NCI-H1694 treated with DMSO at 0.1 percent for 48 hours (cell line): ENCODE measurements at regions not wholly inside any gene's neighbourhood (a gene's known extent, or its start where the extent isn't known, plus 50 kb on each side); places are given as distances from the start of the nearest gene placed in this dataset.
"Not testable (repeated sequence)": the region's sequence is repeated elsewhere in the genome, so short reads cannot be mapped to it uniquely, and the experiment has no call there.

Source experiments
- DNase-seq: peaks from one replicate; lab custom pipeline; 2025; lab: John Stamatoyannopoulos, UW

GRCh38 chr13:99075268-99076191, 97.7 kb upstream of the DOCK9 start:
- DNase-seq: no peak

- no peak for DNase-seq
These were observed 100.3 kb upstream of the DOCK9 start for GRCh38 chr13:99078017-99078771.

GRCh38 chr13:99080131-99080530, 102.3 kb upstream of the DOCK9 start:
- no peak for DNase-seq

- DNase-seq: no peak
These were observed 106.1 kb upstream of the DOCK9 start for GRCh38 chr13:99083981-99084380.

- no peak for DNase-seq
These were observed 107.4 kb upstream of the DOCK9 start for GRCh38 chr13:99085139-99085807.

GRCh38 chr13:99085808-99086266, 108.0 kb upstream of the DOCK9 start:
- DNase-seq: no peak

GRCh38 chr13:99086267-99087097, 108.6 kb upstream of the DOCK9 start:
- peak; percentile 10 for DNase-seq

- peak; percentile 83 for DNase-seq
These were observed 109.5 kb upstream of the DOCK9 start for GRCh38 chr13:99087098-99087953.

GRCh38 chr13:99087954-99088491, 110.2 kb upstream of the DOCK9 start:
- no peak for DNase-seq

- no peak for DNase-seq
These were observed 106.7 kb upstream of the UBAC2 start for GRCh38 chr13:99093997-99094396.

- not testable (repeated sequence) for DNase-seq
These were observed 98.8 kb upstream of the UBAC2 start for GRCh38 chr13:99101831-99102230.

- DNase-seq: no peak
These were observed 97.1 kb upstream of the UBAC2 start for GRCh38 chr13:99103536-99103935.

GRCh38 chr13:99104396-99104795, 96.3 kb upstream of the UBAC2 start:
- no peak for DNase-seq

- DNase-seq: no peak
These were observed 95.5 kb upstream of the UBAC2 start for GRCh38 chr13:99105160-99105559.

GRCh38 chr13:99113351-99113750, 87.3 kb upstream of the UBAC2 start:
- no peak for DNase-seq

- DNase-seq: no peak
These were observed 82.5 kb upstream of the UBAC2 start for GRCh38 chr13:99118179-99118578.

GRCh38 chr13:99119656-99120055, 81.0 kb upstream of the UBAC2 start:
- DNase-seq: no peak

- DNase-seq: no peak
These were observed 79.9 kb upstream of the UBAC2 start for GRCh38 chr13:99120751-99121150.

GRCh38 chr13:99122171-99122570, 78.5 kb upstream of the UBAC2 start:
- no peak for DNase-seq
